ENCODE measurements at regions not wholly inside any gene's neighbourhood (a gene's known extent, or its start where the extent isn't known, plus 50 kb on each side); places are given as distances from the start of the nearest gene placed in this dataset.

GRCh38 chr3:28151207-28151550 lies 90.2 kb upstream of the CMC1 start:
- no peak overlapping the region for H3K27ac ChIP-seq (ENCODE audit: low read length)
- no peaks in the 10 kb centered on the region for H3K9me2 ChIP-seq (ENCODE audit: insufficient read depth, low read length)
- H3K4me3 ChIP-seq (ENCODE audit: low read length), result no peak overlapping the region
- no peaks in the 10 kb centered on the region for H3F3A ChIP-seq (ENCODE audit: insufficient read depth, low read length, poor library complexity, severe bottlenecking)
- H3K9me3 ChIP-seq (ENCODE audit: low read length), result no peaks in the 10 kb centered on the region
- H3K9ac ChIP-seq (ENCODE audit: low read length), result no peak overlapping the region
- H2AFZ ChIP-seq (ENCODE audit: low read depth, low read length), result no peak overlapping the region
- no peak for TF ChIP-seq RAD21 (conservative IDR thresholded peaks at IDR 0.05)
- TF ChIP-seq TAF1 (IDR thresholded peaks at IDR 0.05; ENCODE audit: low read depth), result no peak
- no peak for TF ChIP-seq POLR2AphosphoS5 (IDR thresholded peaks at IDR 0.05)
- no peak for TF ChIP-seq CTCF (IDR thresholded peaks at IDR 0.05; ENCODE audit: poor library complexity, severe bottlenecking)
- TF ChIP-seq REST (IDR thresholded peaks at IDR 0.05; ENCODE audit: borderline replicate concordance), result no peak
- no peak for TF ChIP-seq EZH2 (IDR thresholded peaks at IDR 0.05; ENCODE audit: borderline replicate concordance, insufficient read depth, low read length, poor library complexity, severe bottlenecking)
- TF ChIP-seq SMC3 (conservative IDR thresholded peaks at IDR 0.05; ENCODE audit: poor library complexity), result no peak
- TF ChIP-seq EP300 (conservative IDR thresholded peaks at IDR 0.05; ENCODE audit: poor library complexity, severe bottlenecking), result no peak
- no peak for TF ChIP-seq MXI1 (conservative IDR thresholded peaks at IDR 0.05; ENCODE audit: poor library complexity, severe bottlenecking)
- no peaks in the 10 kb centered on the region for H3K27me3 ChIP-seq (ENCODE audit: insufficient read depth, low read depth, low read length)
- no peaks in the 10 kb centered on the region for H4K20me1 ChIP-seq (ENCODE audit: insufficient read depth)
- H3K36me3 ChIP-seq (ENCODE audit: insufficient read depth, low read length), result no peaks in the 10 kb centered on the region
- H3K79me2 ChIP-seq (replicated peaks; ENCODE audit: insufficient read depth, low read length), result no peaks in the 10 kb centered on the region
- H3K4me2 ChIP-seq (ENCODE audit: low read length), result no peak overlapping the region

GRCh38 chr3:28151608-28152228 lies 89.7 kb upstream of the CMC1 start:
- Histone ChIP-seq H2AFZ (ENCODE audit: low read depth, low read length) (no peak overlapping the region), H3K36me3 (ENCODE audit: insufficient read depth, low read length) (no peaks in the 10 kb centered on the region), H3K4me2 (ENCODE audit: low read length) (no peak overlapping the region), H3K27me3 (ENCODE audit: insufficient read depth, low read depth, low read length) (no peaks in the 10 kb centered on the region), H3K9me2 (ENCODE audit: insufficient read depth, low read length) (no peaks in the 10 kb centered on the region), H3K27ac (ENCODE audit: low read length) (no peak overlapping the region), H4K20me1 (ENCODE audit: insufficient read depth) (no peaks in the 10 kb centered on the region), H3K4me3 (ENCODE audit: low read length) (no peak overlapping the region), H3K9ac (ENCODE audit: low read length) (no peak overlapping the region), H3K79me2 (replicated peaks; ENCODE audit: insufficient read depth, low read length) (no peaks in the 10 kb centered on the region), H3F3A (ENCODE audit: insufficient read depth, low read length, poor library complexity, severe bottlenecking) (no peaks in the 10 kb centered on the region), H3K9me3 (ENCODE audit: low read length) (no peaks in the 10 kb centered on the region)
- TF ChIP-seq RAD21 (conservative IDR thresholded peaks at IDR 0.05) (no peak), EZH2 (IDR thresholded peaks at IDR 0.05; ENCODE audit: borderline replicate concordance, insufficient read depth, low read length, poor library complexity, severe bottlenecking) (no peak), REST (IDR thresholded peaks at IDR 0.05; ENCODE audit: borderline replicate concordance) (no peak), TAF1 (IDR thresholded peaks at IDR 0.05; ENCODE audit: low read depth) (no peak), CTCF (IDR thresholded peaks at IDR 0.05; ENCODE audit: poor library complexity, severe bottlenecking) (no peak), EP300 (conservative IDR thresholded peaks at IDR 0.05; ENCODE audit: poor library complexity, severe bottlenecking) (no peak), MXI1 (conservative IDR thresholded peaks at IDR 0.05; ENCODE audit: poor library complexity, severe bottlenecking) (no peak)
